HCT116 (cell line): ENCODE measurements at regions not wholly inside any gene's neighbourhood (a gene's known extent, or its start where the extent isn't known, plus 50 kb on each side); places are given as distances from the start of the nearest gene placed in this dataset.

ENCODE experiments used
- ATAC-seq: fragments of 200-7000 bp; cut with Tn5 transposase; 2 replicates; pipeline ENCODE4 v1.9.1; 2020; ENCODE audit warnings: mild to moderate bottlenecking, moderate library complexity
- BruUV-seq: library from RNA; stranded (reverse); fragments of 400-500 nt; replicated peaks from 2 replicates; lab custom pipeline; 2021; lab: Mats Ljungman, UMichigan
- CTCF ChIA-PET: fragments of 300-600 bp; sonication (Branson Sonifier 250); formaldehyde crosslinking; loops from one replicate; lab custom pipeline; 2021; ENCODE audit warnings: antibody characterized with exemption; lab: Charles Lee
- POLR2A ChIA-PET: fragments of 300-600, 350-600 bp; sonication (Branson Sonifier 250); formaldehyde crosslinking; loops from one replicate; lab custom pipeline; 2021; ENCODE audit warnings: antibody characterized with exemption; lab: Charles Lee
- RAD21 ChIA-PET, 2 experiments: fragments of 300-600 bp; sonication (Branson Sonifier 250); formaldehyde crosslinking; loops; one replicate each; lab custom pipeline; 2023; ENCODE audit warnings: low total read pairs in 2 of 2; ENCODE audit not compliant: uncharacterized antibody in 2 of 2, unreplicated experiment in 2 of 2, low non-redundant PET in 1 of 2; lab: Charles Lee
- DNase-seq: peaks from one replicate; pipeline ENCODE4 v3.0.0-alpha.2; 2010; ENCODE audit warnings: low read depth, low spot score
- H2AFZ ChIP-seq: fragments of 200-600 bp; shearing (Covaris generic), sonication (generic); 2 replicates; pipeline ENCODE4 v1.6.1; 2017; ENCODE audit warnings: low read depth, mixed run types, mixed read lengths, antibody characterized with exemption, low read length; ENCODE audit not compliant: poor library complexity, severe bottlenecking
- H3K27ac ChIP-seq: 2 replicates; pipeline ENCODE4 v1.5.1; 2012; ENCODE audit warnings: low read depth, low read length
- H3K27me3 ChIP-seq: fragments of 200-600 bp; sonication (generic); 2 replicates; pipeline ENCODE4 v1.6.1; 2016; ENCODE audit warnings: mixed run types, low read length, mixed read lengths; ENCODE audit not compliant: insufficient read depth
- H3K36me3 ChIP-seq, 2 experiments: fragments of 200-500 bp in 1 of 2; fragments of 200-600 bp in 1 of 2; sonication (Bioruptor generic) in 1 of 2; sonication (generic) in 1 of 2; 2 replicates each; pipeline versions ENCODE4 v1.5.1 to v1.6.1; 2014 to 2016; ENCODE audit warnings: low read length in 2 of 2, inconsistent platforms in 1 of 2, mixed read lengths in 1 of 2, mixed run types in 1 of 2; ENCODE audit not compliant: insufficient read depth in 2 of 2, control insufficient read depth in 1 of 2
- H3K4me1 ChIP-seq, 2 experiments: fragments of 200-600 bp in 1 of 2; sonication (generic) in 1 of 2; 2 replicates each; pipeline versions ENCODE4 v1.5.1 to v1.6.1; 2012 to 2017; ENCODE audit warnings: low read length in 2 of 2, inconsistent platforms in 1 of 2, mild to moderate bottlenecking in 1 of 2, mixed read lengths in 1 of 2, mixed run types in 1 of 2, moderate library complexity in 1 of 2; ENCODE audit not compliant: insufficient read depth in 2 of 2, control insufficient read depth in 1 of 2
- H3K4me2 ChIP-seq: fragments of 200-600 bp; sonication (generic); 2 replicates; pipeline ENCODE4 v1.6.1; 2017; ENCODE audit warnings: mixed run types, low read length, mixed read lengths
- H3K4me3 ChIP-seq, 2 experiments: fragments of 200-600 bp in 1 of 2; sonication (generic) in 1 of 2; replicated peaks in 1 of 2; 2 replicates each; pipeline ENCODE4 v1.5.1; 2011 to 2016; ENCODE audit warnings: low read length in 2 of 2, control low read depth in 1 of 2, low read depth in 1 of 2, mild to moderate bottlenecking in 1 of 2, mixed read lengths in 1 of 2, mixed run types in 1 of 2
- H3K79me2 ChIP-seq: fragments of 200-600 bp; sonication (generic); 2 replicates; pipeline ENCODE4 v1.6.1; 2017; ENCODE audit warnings: mild to moderate bottlenecking, mixed run types, low read length, moderate library complexity, mixed read lengths; ENCODE audit not compliant: insufficient read depth
- H3K9ac ChIP-seq: fragments of 200-600 bp; sonication (generic); 2 replicates; pipeline ENCODE4 v1.6.1; 2016; ENCODE audit warnings: low read length, mixed read lengths
- H3K9me2 ChIP-seq: fragments of 200-600 bp; sonication (generic), shearing (Covaris generic); 2 replicates; pipeline ENCODE4 v1.6.1; 2017; ENCODE audit warnings: mixed run types, mild to moderate bottlenecking, moderate library complexity; ENCODE audit not compliant: insufficient read depth
- H3K9me3 ChIP-seq, 2 experiments: fragments of 200-500 bp in 1 of 2; fragments of 200-600 bp in 1 of 2; sonication (Bioruptor generic) in 1 of 2; sonication (generic) in 1 of 2; 2 replicates each; pipeline ENCODE4 v1.6.1; 2014 to 2017; ENCODE audit warnings: low read length in 2 of 2, mixed read lengths in 2 of 2, inconsistent platforms in 1 of 2, low read depth in 1 of 2, mild to moderate bottlenecking in 1 of 2, mixed run types in 1 of 2, moderate library complexity in 1 of 2; ENCODE audit not compliant: control insufficient read depth in 1 of 2, insufficient read depth in 1 of 2
- H4K20me1 ChIP-seq: fragments of 200-600 bp; sonication (generic), shearing (Covaris generic); 2 replicates; pipeline ENCODE4 v1.6.1; 2017; ENCODE audit warnings: mixed run types, mild to moderate bottlenecking, moderate library complexity; ENCODE audit not compliant: insufficient read depth
- ATF3 ChIP-seq: IDR thresholded peaks from 2 replicates; pipeline ENCODE4 v1.6.1; 2012
- CBX3 ChIP-seq: IDR thresholded peaks from 2 replicates; pipeline ENCODE4 v1.6.1; 2012; ENCODE audit warnings: low read depth
- CEBPB ChIP-seq: IDR thresholded peaks from 2 replicates; pipeline ENCODE4 v1.6.1; 2012; ENCODE audit warnings: low read depth
- EGR1 ChIP-seq: IDR thresholded peaks from 2 replicates; pipeline ENCODE4 v1.6.1; 2012; ENCODE audit warnings: low read depth
- EZH2phosphoT487 ChIP-seq: fragments of 200-600 bp; IDR thresholded peaks from 2 replicates; pipeline ENCODE4 v1.6.1; 2018; ENCODE audit warnings: antibody characterized with exemption, borderline replicate concordance
- FOSL1 ChIP-seq: IDR thresholded peaks from 2 replicates; pipeline ENCODE4 v1.6.1; 2012; ENCODE audit warnings: low read depth
- JUND ChIP-seq: IDR thresholded peaks from 2 replicates; pipeline ENCODE4 v1.6.1; 2012
- POLR2A ChIP-seq: IDR thresholded peaks from 2 replicates; pipeline ENCODE4 v1.7.0; 2011; ENCODE audit warnings: borderline replicate concordance; ENCODE audit not compliant: insufficient read depth, insufficient read length; ENCODE audit errors: extremely low read depth
- SIN3A ChIP-seq: IDR thresholded peaks from 2 replicates; pipeline ENCODE4 v1.6.1; 2012; ENCODE audit warnings: low read depth
- SP1 ChIP-seq: IDR thresholded peaks from 2 replicates; pipeline ENCODE4 v1.6.1; 2012; ENCODE audit warnings: low read depth
- TCF7L2 ChIP-seq: IDR thresholded peaks from 2 replicates; pipeline ENCODE4 v1.7.0; 2011; ENCODE audit warnings: borderline replicate concordance, inconsistent platforms; ENCODE audit not compliant: insufficient read depth, insufficient read length; ENCODE audit errors: extremely low read depth
- YY1 ChIP-seq: IDR thresholded peaks from 2 replicates; pipeline ENCODE4 v1.6.1; 2011; ENCODE audit warnings: low read length, low read depth, moderate library complexity, mild to moderate bottlenecking; ENCODE audit not compliant: insufficient replicate concordance; ENCODE audit errors: extremely low read depth
- ZFX ChIP-seq: fragments of 450-650 bp; IDR thresholded peaks from 2 replicates; pipeline ENCODE4 v1.6.1; 2017
- intact Hi-C: fragments of 100-400 bp; cut with micrococcal nuclease; formaldehyde crosslinking; loops from 2 replicates; pipeline ENCODE4 v1.10.0; 2022
- TF ChIP-seq, protein P1 (sequence below), 3 experiments: fragments of 200-600 bp in 1 of 3; sonication (generic) in 1 of 3; IDR thresholded peaks in 2 of 3; conservative IDR thresholded peaks in 1 of 3; 2 replicates each; pipeline ENCODE4 v1.5.1; 2012 to 2017; ENCODE audit warnings: low read depth in 2 of 3, low read length in 2 of 3, antibody characterized with exemption in 1 of 3, borderline replicate concordance in 1 of 3, control low read depth in 1 of 3, mild to moderate bottlenecking in 1 of 3, mixed read lengths in 1 of 3, mixed run types in 1 of 3, moderate library complexity in 1 of 3; ENCODE audit not compliant: insufficient read depth in 1 of 3
- TF ChIP-seq, protein P2 (sequence below): IDR thresholded peaks from 2 replicates; pipeline ENCODE4 v1.6.1; 2012
- TF ChIP-seq, protein P3 (sequence below): IDR thresholded peaks from 2 replicates; pipeline ENCODE4 v1.6.1; 2012; ENCODE audit warnings: low read depth

DNA sequence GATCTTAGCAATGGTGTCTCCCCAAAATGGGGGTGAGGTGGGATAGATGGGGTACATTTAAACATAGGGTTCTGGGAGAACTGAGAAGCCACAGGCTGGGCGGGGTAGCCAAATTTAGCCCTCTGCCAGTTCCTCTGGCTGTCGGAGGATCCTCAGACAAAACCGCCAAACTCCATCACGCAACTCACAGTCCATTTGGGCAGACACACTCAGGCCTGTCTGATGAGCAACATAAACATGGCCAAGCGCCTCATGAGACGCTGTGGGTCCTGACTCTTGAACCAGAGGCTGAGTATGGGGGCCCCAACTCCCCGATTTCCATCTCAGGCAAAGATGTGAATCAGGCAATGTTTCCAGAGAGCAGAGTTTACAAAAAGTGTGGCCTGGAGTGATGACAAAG lies 162.3 kb downstream of the FGF18 start:
- Histone ChIP-seq H3K9me2 (no peaks in the 10 kb centered on the region), H3K4me1 (no peaks in the 10 kb centered on the region), H2AFZ (no peak overlapping the region), H3K27me3 (peaks cover under 1% of the 10 kb centered on the region; the same call in 1 of the 2 replicates), H3K4me2 (no peak overlapping the region), H3K79me2 (no peaks in the 10 kb centered on the region), H3K27ac (no peak overlapping the region), H3K4me3 (no peak overlapping the region), H3K36me3 (no peaks in the 10 kb centered on the region), H4K20me1 (no peaks in the 10 kb centered on the region), H3K9ac (no peak overlapping the region), H3K9me3 (no peaks in the 10 kb centered on the region)
- no TSS peak for BruUV-seq
- TF ChIP-seq, protein P1, sequence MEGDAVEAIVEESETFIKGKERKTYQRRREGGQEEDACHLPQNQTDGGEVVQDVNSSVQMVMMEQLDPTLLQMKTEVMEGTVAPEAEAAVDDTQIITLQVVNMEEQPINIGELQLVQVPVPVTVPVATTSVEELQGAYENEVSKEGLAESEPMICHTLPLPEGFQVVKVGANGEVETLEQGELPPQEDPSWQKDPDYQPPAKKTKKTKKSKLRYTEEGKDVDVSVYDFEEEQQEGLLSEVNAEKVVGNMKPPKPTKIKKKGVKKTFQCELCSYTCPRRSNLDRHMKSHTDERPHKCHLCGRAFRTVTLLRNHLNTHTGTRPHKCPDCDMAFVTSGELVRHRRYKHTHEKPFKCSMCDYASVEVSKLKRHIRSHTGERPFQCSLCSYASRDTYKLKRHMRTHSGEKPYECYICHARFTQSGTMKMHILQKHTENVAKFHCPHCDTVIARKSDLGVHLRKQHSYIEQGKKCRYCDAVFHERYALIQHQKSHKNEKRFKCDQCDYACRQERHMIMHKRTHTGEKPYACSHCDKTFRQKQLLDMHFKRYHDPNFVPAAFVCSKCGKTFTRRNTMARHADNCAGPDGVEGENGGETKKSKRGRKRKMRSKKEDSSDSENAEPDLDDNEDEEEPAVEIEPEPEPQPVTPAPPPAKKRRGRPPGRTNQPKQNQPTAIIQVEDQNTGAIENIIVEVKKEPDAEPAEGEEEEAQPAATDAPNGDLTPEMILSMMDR (IDR thresholded peaks at IDR 0.05 in 2 of 3, conservative IDR thresholded peaks at IDR 0.05 in 1 of 3; ENCODE audit: borderline replicate concordance in 1 of 3, insufficient read depth in 1 of 3, low read depth in 2 of 3, low read length in 2 of 3): no peak
- TF ChIP-seq CBX3 (no peak), EGR1 (no peak), SP1 (no peak), FOSL1 (no peak), CEBPB (no peak), ZFX (no peak), YY1 (no peak), POLR2A (no peak), ATF3 (no peak), EZH2phosphoT487 (no peak), JUND (no peak), TCF7L2 (no peak), SIN3A (no peak)
- TF ChIP-seq, protein P2, sequence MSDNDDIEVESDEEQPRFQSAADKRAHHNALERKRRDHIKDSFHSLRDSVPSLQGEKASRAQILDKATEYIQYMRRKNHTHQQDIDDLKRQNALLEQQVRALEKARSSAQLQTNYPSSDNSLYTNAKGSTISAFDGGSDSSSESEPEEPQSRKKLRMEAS: no peak
- TF ChIP-seq, protein P3, sequence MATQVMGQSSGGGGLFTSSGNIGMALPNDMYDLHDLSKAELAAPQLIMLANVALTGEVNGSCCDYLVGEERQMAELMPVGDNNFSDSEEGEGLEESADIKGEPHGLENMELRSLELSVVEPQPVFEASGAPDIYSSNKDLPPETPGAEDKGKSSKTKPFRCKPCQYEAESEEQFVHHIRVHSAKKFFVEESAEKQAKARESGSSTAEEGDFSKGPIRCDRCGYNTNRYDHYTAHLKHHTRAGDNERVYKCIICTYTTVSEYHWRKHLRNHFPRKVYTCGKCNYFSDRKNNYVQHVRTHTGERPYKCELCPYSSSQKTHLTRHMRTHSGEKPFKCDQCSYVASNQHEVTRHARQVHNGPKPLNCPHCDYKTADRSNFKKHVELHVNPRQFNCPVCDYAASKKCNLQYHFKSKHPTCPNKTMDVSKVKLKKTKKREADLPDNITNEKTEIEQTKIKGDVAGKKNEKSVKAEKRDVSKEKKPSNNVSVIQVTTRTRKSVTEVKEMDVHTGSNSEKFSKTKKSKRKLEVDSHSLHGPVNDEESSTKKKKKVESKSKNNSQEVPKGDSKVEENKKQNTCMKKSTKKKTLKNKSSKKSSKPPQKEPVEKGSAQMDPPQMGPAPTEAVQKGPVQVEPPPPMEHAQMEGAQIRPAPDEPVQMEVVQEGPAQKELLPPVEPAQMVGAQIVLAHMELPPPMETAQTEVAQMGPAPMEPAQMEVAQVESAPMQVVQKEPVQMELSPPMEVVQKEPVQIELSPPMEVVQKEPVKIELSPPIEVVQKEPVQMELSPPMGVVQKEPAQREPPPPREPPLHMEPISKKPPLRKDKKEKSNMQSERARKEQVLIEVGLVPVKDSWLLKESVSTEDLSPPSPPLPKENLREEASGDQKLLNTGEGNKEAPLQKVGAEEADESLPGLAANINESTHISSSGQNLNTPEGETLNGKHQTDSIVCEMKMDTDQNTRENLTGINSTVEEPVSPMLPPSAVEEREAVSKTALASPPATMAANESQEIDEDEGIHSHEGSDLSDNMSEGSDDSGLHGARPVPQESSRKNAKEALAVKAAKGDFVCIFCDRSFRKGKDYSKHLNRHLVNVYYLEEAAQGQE: no peak
- intact Hi-C loops: no loop called here
- DNase-seq: no peak
- no peak for ATAC-seq
- ChIA-PET CTCF (no interaction called here), POLR2A (interaction anchor here (0.7 kb wide), 1 partner anchor 425 kb away, joined by 4 read pairs; the partner anchor contains the start of gene FBXW11), RAD21 (no interaction called here)
